H9 (cell line): ENCODE measurements at regions not wholly inside any gene's neighbourhood (a gene's known extent, or its start where the extent isn't known, plus 50 kb on each side); places are given as distances from the start of the nearest gene placed in this dataset.
A peak's percentile ranks its signal among the peaks of the same experiment; 100 is the strongest.

Experiments
- DNase-seq: peaks from one replicate; pipeline ENCODE4 v3.0.0-alpha.2; 2017
- H2AFZ ChIP-seq: one replicate; pipeline ENCODE4 v1.6.1; 2013; ENCODE audit warnings: mild to moderate bottlenecking, low read length, control low read depth, moderate library complexity
- H2AK5ac ChIP-seq: 2 replicates; pipeline ENCODE4 v1.6.1; 2013; ENCODE audit warnings: low read length, control low read depth, mixed read lengths; ENCODE audit not compliant: insufficient read length
- H2BK120ac ChIP-seq: one replicate; pipeline ENCODE4 v1.6.1; 2013; ENCODE audit warnings: low read depth, mild to moderate bottlenecking, low read length, control low read depth, inconsistent platforms; ENCODE audit not compliant: poor library complexity, severe bottlenecking
- H2BK12ac ChIP-seq: 2 replicates; pipeline ENCODE4 v1.6.1; 2013; ENCODE audit warnings: low read length, control low read depth, mixed read lengths, low read depth; ENCODE audit not compliant: insufficient read length
- H2BK15ac ChIP-seq: 2 replicates; pipeline ENCODE4 v1.6.1; 2013; ENCODE audit warnings: low read depth, low read length, control low read depth
- H2BK20ac ChIP-seq: one replicate; pipeline ENCODE4 v1.6.1; 2013; ENCODE audit warnings: low read depth, mild to moderate bottlenecking, low read length, control low read depth, inconsistent platforms; ENCODE audit not compliant: poor library complexity, severe bottlenecking
- H2BK5ac ChIP-seq: 2 replicates; pipeline ENCODE4 v1.6.1; 2013; ENCODE audit warnings: low read length, control low read depth, mixed read lengths; ENCODE audit not compliant: insufficient read length
- H3K14ac ChIP-seq: 2 replicates; pipeline ENCODE4 v1.6.1; 2013; ENCODE audit warnings: low read length, control low read depth; ENCODE audit not compliant: insufficient read depth
- H3K18ac ChIP-seq: 2 replicates; pipeline ENCODE4 v1.6.1; 2013; ENCODE audit warnings: low read depth, mild to moderate bottlenecking, mixed read lengths, low read length, control low read depth; ENCODE audit not compliant: insufficient read length
- H3K23ac ChIP-seq: 2 replicates; pipeline ENCODE4 v1.6.1; 2013; ENCODE audit warnings: low read length, control low read depth, mixed read lengths, low read depth; ENCODE audit not compliant: insufficient read length
- H3K23me2 ChIP-seq: 2 replicates; pipeline ENCODE4 v1.6.1; 2013; ENCODE audit warnings: low read depth, mild to moderate bottlenecking, mixed read lengths, low read length, control low read depth; ENCODE audit not compliant: insufficient read length, poor library complexity, severe bottlenecking
- H3K27ac ChIP-seq: 2 replicates; pipeline ENCODE4 v1.5.1; 2013; ENCODE audit warnings: low read length, control low read depth, mixed read lengths, low read depth; ENCODE audit not compliant: insufficient read length
- H3K27me3 ChIP-seq: 2 replicates; pipeline ENCODE4 v1.6.1; 2013; ENCODE audit warnings: low read length, control low read depth, inconsistent platforms; ENCODE audit not compliant: insufficient read depth
- H3K4ac ChIP-seq: 2 replicates; pipeline ENCODE4 v1.6.1; 2013; ENCODE audit warnings: low read depth, mild to moderate bottlenecking, control low read depth, inconsistent platforms, low read length, moderate library complexity
- H3K4me1 ChIP-seq: 2 replicates; pipeline ENCODE4 v1.6.1; 2013; ENCODE audit warnings: low read length, control low read depth, inconsistent platforms; ENCODE audit not compliant: insufficient read depth
- H3K4me2 ChIP-seq: 2 replicates; pipeline ENCODE4 v1.6.1; 2013; ENCODE audit warnings: low read length, control low read depth, mixed read lengths; ENCODE audit not compliant: insufficient read length, insufficient read depth
- H3K56ac ChIP-seq: 2 replicates; pipeline ENCODE4 v1.6.1; 2013; ENCODE audit warnings: low read depth, mild to moderate bottlenecking, mixed read lengths, low read length, control low read depth; ENCODE audit not compliant: insufficient read length
- H3K79me1 ChIP-seq: 2 replicates; pipeline ENCODE4 v1.6.1; 2013; ENCODE audit warnings: low read depth, mild to moderate bottlenecking, moderate library complexity, low read length, control low read depth, inconsistent platforms; ENCODE audit not compliant: insufficient read depth, poor library complexity, severe bottlenecking
- H3K79me2 ChIP-seq: 2 replicates; pipeline ENCODE4 v1.6.1; 2013; ENCODE audit warnings: low read length, control low read depth, inconsistent platforms; ENCODE audit not compliant: insufficient read depth
- H3K9ac ChIP-seq: 2 replicates; pipeline ENCODE4 v1.6.1; 2013; ENCODE audit warnings: low read length, control low read depth, mixed read lengths; ENCODE audit not compliant: insufficient read length; ENCODE audit errors: extremely low read depth
- H3K9me3 ChIP-seq: one replicate; pipeline ENCODE4 v1.6.1; 2013; ENCODE audit warnings: low read depth, low read length, inconsistent platforms; ENCODE audit not compliant: control insufficient read depth
- H3T11ph ChIP-seq: one replicate; pipeline ENCODE4 v1.6.1; 2013; ENCODE audit warnings: mild to moderate bottlenecking, low read length, control low read depth, inconsistent platforms
- H4K20me1 ChIP-seq: one replicate; pipeline ENCODE4 v1.6.1; 2013; ENCODE audit not compliant: control insufficient read depth, insufficient read length, insufficient read depth
- H4K5ac ChIP-seq: 2 replicates; pipeline ENCODE4 v1.6.1; 2013; ENCODE audit warnings: low read depth, mild to moderate bottlenecking, mixed read lengths, low read length, control low read depth; ENCODE audit not compliant: insufficient read length
- H4K8ac ChIP-seq: replicated peaks from 2 replicates; pipeline ENCODE4 v1.6.1; 2013; ENCODE audit warnings: low read length, control low read depth, mixed read lengths, low read depth; ENCODE audit not compliant: insufficient read length
- H4K91ac ChIP-seq: 2 replicates; pipeline ENCODE4 v1.6.1; 2013; ENCODE audit warnings: low read depth, mild to moderate bottlenecking, moderate library complexity, mixed read lengths, low read length, control low read depth; ENCODE audit not compliant: insufficient read length
- H3K27ac Mint-ChIP-seq, 3 experiments: 2 replicates in 2 of 3; 3 replicates in 1 of 3; pipeline ENCODE4 v1.8.0; 2020 to 2021; ENCODE audit warnings: mixed read lengths in 3 of 3, mild to moderate bottlenecking in 1 of 3, moderate library complexity in 1 of 3
- H3K27me3 Mint-ChIP-seq: 2 replicates; pipeline ENCODE4 v1.8.0; 2021; ENCODE audit warnings: low read depth, mild to moderate bottlenecking, moderate library complexity, mixed read lengths
- H3K36me3 Mint-ChIP-seq, 3 experiments: 2 replicates in 2 of 3; 3 replicates in 1 of 3; pipeline ENCODE4 v1.8.0; 2020 to 2021; ENCODE audit warnings: low read depth in 3 of 3, mixed read lengths in 3 of 3; ENCODE audit not compliant: insufficient read depth in 1 of 3
- H3K4me1 Mint-ChIP-seq, 2 experiments: 2 replicates each; pipeline ENCODE4 v1.8.0; 2020; ENCODE audit warnings: mixed read lengths in 2 of 2
- H3K4me3 Mint-ChIP-seq, 2 experiments: 2 replicates in 1 of 2; 3 replicates in 1 of 2; pipeline ENCODE4 v1.8.0; 2020 to 2021; ENCODE audit warnings: mild to moderate bottlenecking in 2 of 2, mixed read lengths in 2 of 2, moderate library complexity in 1 of 2
- H3K9me3 Mint-ChIP-seq, 2 experiments: 2 replicates in 1 of 2; 3 replicates in 1 of 2; pipeline ENCODE4 v1.8.0; 2020; ENCODE audit warnings: mild to moderate bottlenecking in 2 of 2, mixed read lengths in 2 of 2, moderate library complexity in 1 of 2
- CTCF ChIP-seq: fragments of 200-600 bp; sonication (generic); conservative IDR thresholded peaks from 3 replicates; pipeline ENCODE4 v1.8.0; 2021; ENCODE audit warnings: antibody characterized with exemption, mild to moderate bottlenecking
- WGBS: extraction: QIAGEN DNeasy Blood & Tissue Kit; methylation state at CpG from one replicate; pipeline ENCODE4 v1.1.7; 2013; ENCODE audit warnings: missing lambda C conversion rate, low lambda C conversion rate, mixed read lengths; ENCODE audit not compliant: insufficient read length; ENCODE audit errors: extremely low coverage; 5-methylcytosine and 5-hydroxymethylcytosine counted together

GRCh38 chr18:8970843-8971242, 131.7 kb upstream of the NDUFV2 start:
- no peak overlapping the region for H3K14ac ChIP-seq
- TF ChIP-seq CTCF: no peak
- no peaks in the 10 kb centered on the region for H4K20me1 ChIP-seq
- DNase-seq: no peak
- H3K79me2 ChIP-seq: no peaks in the 10 kb centered on the region
- H3K9ac ChIP-seq: no peak overlapping the region
- H2BK5ac ChIP-seq: no peak overlapping the region
- no peaks in the 10 kb centered on the region for H3K23me2 ChIP-seq
- no peak overlapping the region for H2AK5ac ChIP-seq
- peaks cover 3% of the 10 kb centered on the region; the same call in 1 of the 2 replicates for H3K4me1 ChIP-seq
- no peak overlapping the region for H2BK20ac ChIP-seq
- H3K56ac ChIP-seq: no peak overlapping the region
- H3K4me1 Mint-ChIP-seq: peaks cover 9 to 17% of the 10 kb centered on the region in 2 experiments
- no peaks in the 10 kb centered on the region for H3K79me1 ChIP-seq
- no peak overlapping the region for H2AFZ ChIP-seq
- no peak overlapping the region for H3K4me2 ChIP-seq
- WGBS: no CpG with 5 or more reads among the region's 6 CpGs
- no peak overlapping the region; a peak in 1 of 5 replicates for H3K4me3 Mint-ChIP-seq
- H4K5ac ChIP-seq: no peak overlapping the region
- no peaks in the 10 kb centered on the region for H3K9me3 ChIP-seq
- H2BK15ac ChIP-seq: no peak overlapping the region
- H2BK12ac ChIP-seq: no peak overlapping the region
- no peak overlapping the region for H3T11ph ChIP-seq
- H3K27me3 Mint-ChIP-seq: no peaks in the 10 kb centered on the region; the same call in 1 of the 2 replicates
- no peak overlapping the region for H3K18ac ChIP-seq
- no peak overlapping the region for H3K23ac ChIP-seq
- no peak overlapping the region for H4K8ac ChIP-seq
- no peak overlapping the region for H4K91ac ChIP-seq
- no peak overlapping the region for H3K4ac ChIP-seq
- no peaks in the 10 kb centered on the region for H3K27me3 ChIP-seq
- no peak overlapping the region for H3K27ac ChIP-seq
- H3K36me3 Mint-ChIP-seq: peaks cover 2 to 17% (median 4%) of the 10 kb centered on the region in 3 experiments; a peak in 4 of 7 replicates
- H3K9me3 Mint-ChIP-seq: peaks cover 10% of the 10 kb centered on the region in 2 experiments; a peak in 4 of 5 replicates
- no peak overlapping the region for H2BK120ac ChIP-seq
- H3K27ac Mint-ChIP-seq: peak overlapping the region in 2 of 3 experiments; percentile 34 to 78; a peak in 1 of 7 replicates
